Activated naive CD8-positive, alpha-beta T cell treated with anti-CD3 and anti-CD28 coated beads, Interleukin-2, amount 50 U/mL, for 24 hours (primary cell): ENCODE measurements at regions not wholly inside any gene's neighbourhood (a gene's known extent, or its start where the extent isn't known, plus 50 kb on each side); places are given as distances from the start of the nearest gene placed in this dataset.

Experiments used
- ATAC-seq: fragments of 150-1000 bp; cut with Tn5 transposase; one replicate; pipeline ENCODE4 v1.10.0; 2021
- DNase-seq: peaks from one replicate; pipeline ENCODE4 v3.0.0; 2021
- H3K27ac Mint-ChIP-seq: one replicate; pipeline ENCODE4 v1.8.0; 2021; ENCODE audit warnings: mild to moderate bottlenecking, mixed read lengths
- H3K27me3 Mint-ChIP-seq: one replicate; pipeline ENCODE4 v1.8.0; 2021; ENCODE audit warnings: mixed read lengths
- H3K36me3 Mint-ChIP-seq: one replicate; pipeline ENCODE4 v1.8.0; 2021; ENCODE audit warnings: low read depth, mixed read lengths
- H3K4me1 Mint-ChIP-seq: one replicate; pipeline ENCODE4 v1.8.0; 2021; ENCODE audit warnings: mixed read lengths
- H3K4me3 Mint-ChIP-seq: one replicate; pipeline ENCODE4 v1.8.0; 2021; ENCODE audit warnings: mild to moderate bottlenecking, moderate library complexity, mixed read lengths
- H3K9me3 Mint-ChIP-seq: one replicate; pipeline ENCODE4 v1.8.0; 2021; ENCODE audit warnings: mixed read lengths

DNA sequence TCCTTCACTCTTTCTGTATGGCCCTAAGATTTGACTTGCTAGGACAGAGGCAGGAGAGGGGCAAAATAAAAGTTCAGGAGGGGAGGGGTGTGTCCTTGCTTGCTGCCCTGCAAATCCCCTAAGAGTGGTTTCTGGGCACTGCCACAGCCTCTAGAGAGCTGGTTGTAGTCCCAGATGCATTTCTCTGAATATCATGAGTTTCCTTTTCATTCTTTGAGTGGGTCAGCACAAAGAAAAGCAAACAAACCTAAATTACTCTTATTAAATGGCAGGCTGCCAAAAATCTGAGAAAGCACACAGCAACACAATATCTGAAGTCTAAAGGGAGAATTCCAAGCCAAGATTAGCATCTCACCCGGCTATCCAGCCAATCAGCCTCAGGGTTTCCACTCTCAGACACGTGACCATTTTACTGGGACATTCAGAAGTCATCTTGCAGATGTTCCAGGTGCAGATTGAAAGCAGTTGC lies 919.3 kb downstream of the TUSC7 start:
- DNase-seq (no peak), ATAC-seq (no peak)
- Mint-ChIP-seq H3K4me3 (no peak overlapping the region), H3K9me3 (peaks cover 4% of the 10 kb centered on the region), H3K4me1 (no peaks in the 10 kb centered on the region), H3K27me3 (no peaks in the 10 kb centered on the region), H3K36me3 (no peaks in the 10 kb centered on the region), H3K27ac (no peak overlapping the region)

DNA sequence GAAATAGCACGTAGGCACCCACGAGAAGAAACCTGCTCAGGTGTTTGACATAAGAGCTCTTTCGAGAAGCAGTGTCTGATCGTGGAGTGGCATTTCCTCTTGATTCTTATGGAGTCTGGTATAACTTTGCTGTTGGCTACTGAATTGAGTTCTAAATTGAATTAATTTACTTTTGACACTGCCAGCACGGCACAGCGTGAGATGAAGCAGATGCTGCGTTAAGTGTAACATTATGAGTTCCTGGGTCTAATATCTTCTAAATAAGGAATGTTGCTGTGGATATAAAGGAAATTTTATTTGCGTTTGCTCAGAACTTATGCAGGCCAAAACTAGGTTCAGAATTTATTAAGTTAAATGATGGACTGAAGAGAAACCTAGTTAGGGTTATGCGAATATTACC lies 919.9 kb downstream of the TUSC7 start:
- no peak for DNase-seq
- Mint-ChIP-seq H3K27ac (no peak overlapping the region), H3K4me1 (no peaks in the 10 kb centered on the region), H3K9me3 (peaks cover 4% of the 10 kb centered on the region), H3K4me3 (no peak overlapping the region), H3K27me3 (no peaks in the 10 kb centered on the region), H3K36me3 (no peaks in the 10 kb centered on the region)
- ATAC-seq, result no peak

GRCh38 chr3:117630469-117630868 lies 920.9 kb downstream of the TUSC7 start:
- Mint-ChIP-seq H3K9me3 (peaks cover 4% of the 10 kb centered on the region), H3K4me1 (no peaks in the 10 kb centered on the region), H3K27me3 (no peaks in the 10 kb centered on the region), H3K27ac (no peak overlapping the region), H3K4me3 (no peak overlapping the region), H3K36me3 (no peaks in the 10 kb centered on the region)
- ATAC-seq (no peak), DNase-seq (no peak)

DNA sequence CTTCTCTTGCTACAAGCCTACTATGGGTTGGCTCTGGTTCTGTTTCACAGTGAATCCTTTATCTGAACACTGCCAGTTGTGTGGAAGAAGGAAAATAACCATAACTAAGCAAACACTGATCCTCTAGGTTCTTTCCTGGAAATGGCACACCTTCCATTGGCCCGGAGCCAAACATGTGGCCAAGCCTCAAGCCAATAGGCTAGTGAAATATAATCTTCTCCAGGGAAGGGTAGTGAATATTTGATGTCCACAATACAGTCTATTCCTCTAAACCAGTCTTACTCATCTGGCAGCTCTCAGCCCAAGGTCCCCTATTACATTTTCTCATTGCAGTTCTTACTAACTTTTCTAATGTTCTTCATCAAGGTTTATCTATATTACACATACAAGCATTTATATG lies 921.3 kb downstream of the TUSC7 start:
- no peaks in the 10 kb centered on the region for H3K4me1 Mint-ChIP-seq
- no peak overlapping the region for H3K27ac Mint-ChIP-seq
- H3K4me3 Mint-ChIP-seq, result no peak overlapping the region
- H3K9me3 Mint-ChIP-seq, result peaks cover 4% of the 10 kb centered on the region
- H3K27me3 Mint-ChIP-seq, result no peaks in the 10 kb centered on the region
- ATAC-seq (no peak), DNase-seq (no peak)
- no peaks in the 10 kb centered on the region for H3K36me3 Mint-ChIP-seq

DNA sequence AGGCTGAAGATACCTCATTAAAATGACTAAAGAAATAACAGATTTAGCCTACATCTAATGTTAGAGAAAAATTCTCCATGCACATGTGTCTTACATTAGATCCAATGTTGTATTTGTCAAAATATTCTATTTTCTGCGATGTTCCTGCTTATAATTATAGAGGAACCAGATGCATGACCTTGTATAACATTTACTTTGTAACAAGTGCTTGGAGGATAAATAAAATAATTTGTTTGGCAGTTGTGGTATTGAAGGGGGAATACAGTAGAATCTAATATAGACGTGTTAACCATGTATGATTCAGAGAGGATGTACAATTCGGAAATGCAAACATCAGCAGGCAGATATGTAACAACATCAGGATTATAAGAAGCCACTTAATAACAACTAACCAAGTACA lies 922.2 kb downstream of the TUSC7 start:
- no peak overlapping the region for H3K27ac Mint-ChIP-seq
- H3K4me1 Mint-ChIP-seq, result no peaks in the 10 kb centered on the region
- H3K36me3 Mint-ChIP-seq, result no peaks in the 10 kb centered on the region
- ATAC-seq (no peak), DNase-seq (no peak)
- no peaks in the 10 kb centered on the region for H3K27me3 Mint-ChIP-seq
- H3K9me3 Mint-ChIP-seq, result peaks cover 4% of the 10 kb centered on the region
- H3K4me3 Mint-ChIP-seq, result no peak overlapping the region

DNA sequence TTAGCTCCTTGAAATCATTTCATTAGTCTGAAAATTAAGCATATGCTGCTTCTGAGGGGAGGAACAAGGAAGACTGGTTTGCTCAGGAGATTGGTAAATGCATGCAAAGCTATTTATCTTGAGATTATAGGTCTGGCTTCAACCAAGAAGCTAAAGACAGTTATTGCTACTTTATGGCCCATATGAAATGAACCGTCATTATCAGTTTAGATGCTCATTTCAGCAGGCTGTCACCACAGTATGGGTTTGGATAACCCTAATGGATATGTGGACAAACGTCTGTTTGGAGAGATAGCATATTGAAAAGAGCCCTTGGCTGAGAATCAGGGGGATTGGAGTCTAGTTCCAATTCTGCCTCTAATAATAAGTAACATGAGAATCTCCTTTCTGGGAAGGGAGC lies 922.6 kb downstream of the TUSC7 start:
- H3K36me3 Mint-ChIP-seq, result no peaks in the 10 kb centered on the region
- H3K4me3 Mint-ChIP-seq, result no peak overlapping the region
- no peaks in the 10 kb centered on the region for H3K27me3 Mint-ChIP-seq
- H3K27ac Mint-ChIP-seq, result no peak overlapping the region
- ATAC-seq (no peak), DNase-seq (no peak)
- peaks cover 4% of the 10 kb centered on the region for H3K9me3 Mint-ChIP-seq
- H3K4me1 Mint-ChIP-seq, result no peaks in the 10 kb centered on the region

GRCh38 chr3:117633207-117633606 lies 923.6 kb downstream of the TUSC7 start:
- DNase-seq, result no peak
- peaks cover 8% of the 10 kb centered on the region for H3K9me3 Mint-ChIP-seq

GRCh38 chr3:117637666-117638065 lies 928.1 kb downstream of the TUSC7 start:
- Mint-ChIP-seq H3K9me3 (peaks cover 4% of the 10 kb centered on the region), H3K27ac (no peak overlapping the region), H3K36me3 (no peaks in the 10 kb centered on the region), H3K27me3 (no peaks in the 10 kb centered on the region), H3K4me1 (no peaks in the 10 kb centered on the region), H3K4me3 (no peak overlapping the region)
- DNase-seq, result no peak
- ATAC-seq, result no peak

More at GRCh38 chr3:117633207-117633606, 923.6 kb downstream of the TUSC7 start:
- Mint-ChIP-seq H3K36me3 (no peaks in the 10 kb centered on the region), H3K4me1 (no peaks in the 10 kb centered on the region), H3K27ac (no peak overlapping the region), H3K4me3 (no peak overlapping the region), H3K27me3 (no peaks in the 10 kb centered on the region)
- no peak for ATAC-seq

GRCh38 chr3:117644203-117644602 lies 934.6 kb downstream of the TUSC7 start:
- no peak overlapping the region for H3K4me3 Mint-ChIP-seq
- no peak overlapping the region for H3K27ac Mint-ChIP-seq
- no peaks in the 10 kb centered on the region for H3K4me1 Mint-ChIP-seq
- ATAC-seq (no peak), DNase-seq (no peak)
- H3K9me3 Mint-ChIP-seq, result peaks cover 10% of the 10 kb centered on the region
- no peaks in the 10 kb centered on the region for H3K27me3 Mint-ChIP-seq
- H3K36me3 Mint-ChIP-seq, result no peaks in the 10 kb centered on the region

- ATAC-seq (no peak), DNase-seq (no peak)
- Mint-ChIP-seq H3K27me3 (no peaks in the 10 kb centered on the region), H3K4me3 (no peak overlapping the region), H3K27ac (no peak overlapping the region), H3K36me3 (no peaks in the 10 kb centered on the region), H3K4me1 (no peaks in the 10 kb centered on the region), H3K9me3 (peaks cover 10% of the 10 kb centered on the region)
These were observed 936.1 kb downstream of the TUSC7 start for GRCh38 chr3:117645561-117646242.

DNA sequence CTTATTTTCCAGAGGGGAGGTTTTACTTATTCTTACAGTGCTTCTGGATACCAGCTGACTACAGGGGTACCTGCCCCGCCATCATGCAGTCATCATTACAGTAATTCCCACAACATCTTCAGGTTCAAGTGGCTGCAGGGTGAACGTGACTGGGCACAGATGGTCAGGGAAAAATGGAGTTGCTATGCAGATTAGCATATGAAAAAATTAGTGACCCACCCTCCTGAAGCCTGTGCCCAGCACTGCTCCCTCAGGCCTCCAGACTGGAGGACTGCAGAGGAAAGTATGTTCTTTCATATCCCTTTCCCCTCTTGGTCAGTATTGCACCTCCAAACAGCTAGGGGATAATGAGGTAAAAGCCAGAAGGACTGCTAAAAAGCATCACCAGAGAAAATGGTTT lies 937.9 kb downstream of the TUSC7 start:
- Mint-ChIP-seq H3K27me3 (no peaks in the 10 kb centered on the region), H3K27ac (no peak overlapping the region), H3K4me3 (no peak overlapping the region), H3K9me3 (peaks cover 10% of the 10 kb centered on the region), H3K4me1 (no peaks in the 10 kb centered on the region), H3K36me3 (no peaks in the 10 kb centered on the region)
- DNase-seq (no peak), ATAC-seq (no peak)

- Mint-ChIP-seq H3K4me3 (no peak overlapping the region), H3K27ac (no peak overlapping the region), H3K27me3 (no peaks in the 10 kb centered on the region), H3K36me3 (no peaks in the 10 kb centered on the region), H3K4me1 (no peaks in the 10 kb centered on the region), H3K9me3 (no peaks in the 10 kb centered on the region)
- ATAC-seq, result no peak
- no peak for DNase-seq
These were observed 941.7 kb downstream of the TUSC7 start for GRCh38 chr3:117651246-117651645.

DNA sequence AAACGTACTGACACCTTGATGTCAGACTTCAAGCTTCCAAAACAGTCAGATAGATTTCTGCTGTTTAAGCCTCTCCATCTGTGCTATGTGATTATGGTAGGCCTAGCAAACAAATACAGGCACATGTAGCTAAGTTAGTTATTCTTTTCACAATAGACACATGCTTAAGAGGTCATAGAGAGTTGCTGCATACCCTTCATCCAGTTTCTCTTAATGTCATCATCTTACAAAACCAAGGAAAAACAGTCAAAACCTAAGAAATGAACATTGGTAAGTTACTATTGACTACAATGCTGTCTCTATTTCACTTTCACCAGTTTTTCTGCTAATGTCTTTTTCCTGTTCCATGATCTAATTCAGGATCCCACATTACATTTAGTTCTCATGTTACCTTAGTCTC lies 946.8 kb downstream of the TUSC7 start:
- no peaks in the 10 kb centered on the region for H3K27me3 Mint-ChIP-seq
- H3K36me3 Mint-ChIP-seq, result no peaks in the 10 kb centered on the region
- no peak for DNase-seq
- no peak overlapping the region for H3K27ac Mint-ChIP-seq
- ATAC-seq, result no peak
- no peaks in the 10 kb centered on the region for H3K4me1 Mint-ChIP-seq
- H3K4me3 Mint-ChIP-seq, result no peak overlapping the region
- H3K9me3 Mint-ChIP-seq, result peaks cover 4% of the 10 kb centered on the region

- Mint-ChIP-seq H3K4me1 (no peaks in the 10 kb centered on the region), H3K4me3 (no peak overlapping the region), H3K27me3 (no peaks in the 10 kb centered on the region), H3K9me3 (peaks cover 4% of the 10 kb centered on the region), H3K27ac (no peak overlapping the region), H3K36me3 (no peaks in the 10 kb centered on the region)
- no peak for ATAC-seq
- no peak for DNase-seq
These were observed 947.7 kb downstream of the TUSC7 start for GRCh38 chr3:117657278-117657677.

DNA sequence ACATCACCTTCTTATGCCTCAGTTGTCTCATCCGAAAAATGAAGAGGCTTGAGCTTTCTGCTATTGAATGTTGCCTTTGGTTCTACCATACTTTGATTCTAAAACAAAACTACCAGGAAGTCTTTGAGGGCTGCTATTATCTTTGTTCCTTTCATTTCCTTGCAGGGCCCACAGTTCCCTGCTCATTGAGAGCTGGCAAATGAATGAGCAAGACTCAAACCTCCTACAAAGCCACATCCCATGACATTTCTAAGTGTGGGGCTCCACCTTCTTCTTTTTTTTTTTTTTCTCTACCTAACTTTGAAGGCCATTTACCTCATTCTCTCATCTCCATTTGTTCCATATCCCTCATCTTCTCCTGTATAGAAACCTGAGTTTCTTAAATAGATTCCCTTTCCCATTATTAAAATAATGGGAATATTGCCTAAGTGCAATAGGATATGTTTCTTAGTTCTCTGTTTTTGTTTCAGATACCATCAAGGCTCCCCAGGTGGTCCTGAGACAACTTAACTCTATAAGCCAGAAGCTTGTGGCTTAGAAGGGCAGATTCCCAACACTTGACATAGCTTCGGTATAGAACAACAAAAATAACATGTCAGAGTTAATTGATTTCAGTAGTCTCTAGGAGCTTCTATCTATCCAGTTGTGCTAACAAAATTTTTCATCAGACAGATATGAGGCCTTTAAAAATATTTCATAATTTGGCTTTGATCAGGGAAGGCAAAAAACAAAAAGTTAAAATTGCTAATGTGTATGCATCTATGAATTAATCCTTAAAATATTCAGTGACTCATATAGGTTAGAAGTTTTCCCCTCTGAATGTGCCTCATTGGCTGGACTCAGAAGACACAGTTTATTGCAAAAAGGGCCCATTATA lies 951.6 kb downstream of the TUSC7 start:
- DNase-seq, result no peak
- H3K36me3 Mint-ChIP-seq, result no peaks in the 10 kb centered on the region
- no peak for ATAC-seq
- H3K27ac Mint-ChIP-seq, result no peak overlapping the region
- H3K9me3 Mint-ChIP-seq, result peaks cover 10% of the 10 kb centered on the region
- H3K27me3 Mint-ChIP-seq, result no peaks in the 10 kb centered on the region
- no peak overlapping the region for H3K4me3 Mint-ChIP-seq
- no peaks in the 10 kb centered on the region for H3K4me1 Mint-ChIP-seq
